Activated T-cell treated with anti-CD3 and anti-CD28 coated beads, Interleukin-2, amount 50 U/mL, for 4 hours (primary cell): ENCODE measurements at regions not wholly inside any gene's neighbourhood (a gene's known extent, or its start where the extent isn't known, plus 50 kb on each side); places are given as distances from the start of the nearest gene placed in this dataset.
A peak's percentile ranks its signal among the peaks of the same experiment; 100 is the strongest.

Source experiments
- ATAC-seq, 2 donors: fragments of 200-7000 bp; cut with Tn5 transposase; one replicate each; pipeline ENCODE4 v1.10.0; 2021
- DNase-seq: peaks from one replicate; pipeline ENCODE4 v3.0.0-alpha.2; 2020
- H3K27me3 Mint-ChIP-seq: one replicate; pipeline ENCODE4 v1.8.0; 2021; ENCODE audit warnings: low read depth, mixed read lengths
- H3K36me3 Mint-ChIP-seq: one replicate; pipeline ENCODE4 v1.8.0; 2022; ENCODE audit warnings: mixed read lengths; ENCODE audit not compliant: insufficient read depth
- H3K4me1 Mint-ChIP-seq: one replicate; pipeline ENCODE4 v1.8.0; 2021; ENCODE audit warnings: low read depth, mixed read lengths
- H3K4me3 Mint-ChIP-seq: one replicate; pipeline ENCODE4 v1.8.0; 2021; ENCODE audit warnings: mild to moderate bottlenecking, moderate library complexity, mixed read lengths
- H3K9me3 Mint-ChIP-seq: one replicate; pipeline ENCODE4 v1.8.0; 2021; ENCODE audit warnings: mixed read lengths

DNA sequence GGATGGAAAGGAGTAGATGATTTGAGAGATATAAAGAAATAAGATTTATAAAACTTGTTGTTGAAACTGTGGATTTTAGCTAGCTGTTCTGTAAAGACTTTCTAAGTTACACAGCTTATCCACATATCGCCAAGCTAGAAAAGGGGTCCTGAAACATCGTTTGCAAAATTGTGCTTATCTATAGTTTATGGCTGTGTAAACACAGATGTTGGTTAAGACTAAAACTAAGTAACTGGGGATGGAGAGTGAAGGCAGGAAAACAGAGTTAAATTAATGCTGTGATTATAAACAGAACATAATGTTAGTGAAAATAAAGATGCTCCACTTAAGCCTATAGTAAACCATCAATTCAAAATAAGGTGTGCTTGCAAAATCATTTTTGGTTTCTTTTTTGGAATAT lies 311.3 kb upstream of the DDHD1 start:
- Mint-ChIP-seq H3K4me3 (no peak overlapping the region), H3K9me3 (peaks cover 4% of the 10 kb centered on the region), H3K36me3 (no peaks in the 10 kb centered on the region), H3K4me1 (no peaks in the 10 kb centered on the region), H3K27me3 (no peaks in the 10 kb centered on the region)
- DNase-seq = no peak
- no peak for ATAC-seq

DNA sequence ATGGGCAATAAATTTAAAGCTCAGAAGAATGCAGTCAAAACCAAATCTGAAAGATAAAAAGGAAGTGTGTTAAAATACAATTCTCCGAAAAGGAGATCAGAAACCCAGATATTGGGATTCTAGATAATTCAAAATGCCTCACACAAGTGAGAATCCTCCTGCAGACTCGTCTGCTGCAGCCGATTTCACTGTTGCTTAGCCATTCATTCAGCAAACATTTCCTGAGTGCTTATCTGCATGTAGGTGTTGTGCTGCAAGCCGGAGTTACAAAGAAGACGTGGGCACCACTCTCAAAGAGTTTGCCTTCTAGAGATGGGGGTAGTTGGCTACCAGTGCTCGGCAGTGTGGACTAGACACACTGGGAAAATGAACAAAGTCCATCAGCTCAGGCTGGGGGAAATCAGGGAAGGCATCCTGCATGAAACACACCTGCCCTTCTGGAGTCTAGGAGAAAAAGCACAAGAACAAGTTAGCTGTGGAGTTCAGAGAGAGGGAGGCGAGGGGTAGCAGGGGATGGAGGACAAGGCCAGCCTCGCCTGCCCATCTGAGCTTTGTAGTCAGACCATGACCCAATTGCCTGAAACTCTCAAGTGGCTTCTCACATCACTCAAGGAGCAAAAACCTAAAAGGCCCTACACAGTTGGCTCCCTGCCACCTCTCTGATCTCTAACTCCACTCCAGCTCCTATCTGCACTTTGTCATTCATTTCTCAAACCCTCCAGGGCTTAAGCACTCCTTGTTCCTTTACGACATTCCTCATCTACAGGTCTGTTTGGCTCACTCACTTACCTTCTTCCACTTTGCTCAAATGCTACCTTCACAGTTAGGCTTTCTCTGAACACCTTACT lies 310.0 kb upstream of the DDHD1 start:
- DNase-seq = no peak
- H3K36me3 Mint-ChIP-seq = no peaks in the 10 kb centered on the region
- no peak overlapping the region for H3K4me3 Mint-ChIP-seq
- H3K9me3 Mint-ChIP-seq = peaks cover 4% of the 10 kb centered on the region
- no peaks in the 10 kb centered on the region for H3K4me1 Mint-ChIP-seq
- ATAC-seq = no peak
- no peaks in the 10 kb centered on the region for H3K27me3 Mint-ChIP-seq

DNA sequence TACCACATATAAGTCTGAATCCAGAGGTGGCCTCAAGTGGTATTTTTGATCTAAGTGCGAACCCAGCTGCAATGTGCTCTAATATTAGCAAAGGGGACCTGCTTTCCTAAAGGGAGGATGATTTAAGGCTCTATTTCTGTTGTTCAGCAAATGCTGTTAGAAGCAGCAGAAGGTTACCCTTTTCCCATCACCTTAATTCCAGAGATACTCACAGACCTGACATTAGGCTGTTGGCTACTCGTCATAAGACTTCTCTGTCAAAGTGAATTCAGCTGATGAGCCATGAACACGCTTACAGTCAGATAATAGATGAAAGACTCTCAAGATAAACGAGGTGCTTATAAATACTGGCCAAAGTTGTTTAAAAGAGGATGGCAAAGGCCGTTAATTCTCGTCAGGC lies 308.7 kb upstream of the DDHD1 start:
- DNase-seq (no peak), ATAC-seq (no peak)
- Mint-ChIP-seq H3K27me3 (no peaks in the 10 kb centered on the region), H3K4me3 (no peak overlapping the region), H3K9me3 (peaks cover 4% of the 10 kb centered on the region), H3K4me1 (no peaks in the 10 kb centered on the region), H3K36me3 (no peaks in the 10 kb centered on the region)

- Mint-ChIP-seq H3K4me1 (no peaks in the 10 kb centered on the region), H3K4me3 (no peak overlapping the region), H3K27me3 (no peaks in the 10 kb centered on the region), H3K9me3 (peaks cover 4% of the 10 kb centered on the region), H3K36me3 (no peaks in the 10 kb centered on the region)
- ATAC-seq = no peak
- no peak for DNase-seq
These were observed 307.4 kb upstream of the DDHD1 start for GRCh38 chr14:53460544-53460943.

GRCh38 chr14:53458368-53458814 lies 305.3 kb upstream of the DDHD1 start:
- ATAC-seq (no peak), DNase-seq (no peak)
- Mint-ChIP-seq H3K4me3 (no peak overlapping the region), H3K36me3 (no peaks in the 10 kb centered on the region), H3K27me3 (no peaks in the 10 kb centered on the region), H3K4me1 (no peaks in the 10 kb centered on the region), H3K9me3 (no peaks in the 10 kb centered on the region)

- H3K27me3 Mint-ChIP-seq = no peaks in the 10 kb centered on the region
- ATAC-seq = no peak
These were observed 303.8 kb upstream of the DDHD1 start for GRCh38 chr14:53456931-53457330.

GRCh38 chr14:53452005-53452673 lies 299.0 kb upstream of the DDHD1 start:
- H3K36me3 Mint-ChIP-seq = no peaks in the 10 kb centered on the region
- peaks cover 4% of the 10 kb centered on the region for H3K27me3 Mint-ChIP-seq
- ATAC-seq (no peak), DNase-seq (no peak)
- H3K9me3 Mint-ChIP-seq = no peaks in the 10 kb centered on the region
- no peak overlapping the region for H3K4me3 Mint-ChIP-seq
- no peaks in the 10 kb centered on the region for H3K4me1 Mint-ChIP-seq

More at GRCh38 chr14:53456931-53457330, 303.8 kb upstream of the DDHD1 start:
- DNase-seq = no peak
- Mint-ChIP-seq H3K4me3 (no peak overlapping the region), H3K36me3 (no peaks in the 10 kb centered on the region), H3K4me1 (no peaks in the 10 kb centered on the region), H3K9me3 (no peaks in the 10 kb centered on the region)

DNA sequence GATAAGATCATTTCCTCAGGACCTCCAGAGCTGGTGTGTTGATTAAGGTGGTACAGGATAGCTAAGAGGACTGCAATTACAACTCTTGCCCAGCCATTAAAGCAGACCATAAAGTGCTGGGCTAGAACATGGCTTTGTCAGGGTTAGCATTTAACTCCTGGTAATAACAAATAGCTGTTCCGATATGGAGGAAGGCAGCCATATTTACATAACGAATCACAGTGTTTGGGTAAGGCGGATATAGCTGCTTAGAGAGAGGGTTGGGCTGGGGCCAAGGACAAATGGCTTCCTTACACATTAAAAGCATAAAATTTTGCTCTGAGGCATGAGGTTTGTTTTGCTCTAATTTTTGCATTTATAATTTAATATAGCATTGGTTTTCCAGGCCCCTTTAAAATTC lies 297.7 kb upstream of the DDHD1 start:
- no peaks in the 10 kb centered on the region for H3K4me1 Mint-ChIP-seq
- H3K9me3 Mint-ChIP-seq = no peaks in the 10 kb centered on the region
- peaks cover 4% of the 10 kb centered on the region for H3K27me3 Mint-ChIP-seq
- H3K36me3 Mint-ChIP-seq = no peaks in the 10 kb centered on the region
- ATAC-seq (no peak), DNase-seq (no peak)
- no peak overlapping the region for H3K4me3 Mint-ChIP-seq

GRCh38 chr14:53448682-53449081 lies 295.6 kb upstream of the DDHD1 start:
- H3K4me1 Mint-ChIP-seq = no peaks in the 10 kb centered on the region
- no peaks in the 10 kb centered on the region for H3K9me3 Mint-ChIP-seq
- H3K27me3 Mint-ChIP-seq = peaks cover 4% of the 10 kb centered on the region
- DNase-seq (no peak), ATAC-seq (no peak)
- no peak overlapping the region for H3K4me3 Mint-ChIP-seq
- H3K36me3 Mint-ChIP-seq = no peaks in the 10 kb centered on the region

DNA sequence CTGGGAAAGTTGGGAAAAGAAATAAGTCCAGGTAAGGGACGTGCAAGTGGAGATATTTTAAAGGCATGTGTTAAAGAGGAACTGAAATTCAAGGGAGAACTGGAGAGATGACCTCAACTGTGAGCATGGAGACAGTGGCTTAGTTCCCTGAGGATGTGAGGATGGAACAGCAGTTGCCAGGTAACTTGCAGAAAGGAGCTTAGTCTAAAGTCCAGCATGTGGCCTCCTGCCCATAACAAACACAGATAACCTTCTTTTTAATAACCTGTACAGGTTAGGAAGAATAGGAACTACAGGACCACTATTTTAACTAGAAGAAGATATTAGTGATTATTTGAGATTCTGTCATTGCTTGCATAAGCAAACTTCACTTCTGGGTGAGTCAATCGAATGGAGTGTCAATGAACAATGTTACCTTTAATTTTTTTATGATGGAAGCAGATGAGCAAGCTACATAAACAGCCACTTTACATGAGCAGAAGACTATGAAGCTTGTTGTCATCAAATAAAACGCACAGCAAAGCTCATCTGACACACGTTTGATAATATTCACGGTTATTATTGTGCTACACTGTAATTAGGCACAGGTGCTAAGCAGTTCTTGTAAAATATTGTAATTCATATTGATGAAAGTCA lies 291.7 kb upstream of the DDHD1 start:
- H3K27me3 Mint-ChIP-seq = peaks cover 4% of the 10 kb centered on the region
- no peaks in the 10 kb centered on the region for H3K4me1 Mint-ChIP-seq
- no peaks in the 10 kb centered on the region for H3K36me3 Mint-ChIP-seq
- no peak for ATAC-seq
- no peak overlapping the region for H3K4me3 Mint-ChIP-seq
- no peak for DNase-seq
- no peaks in the 10 kb centered on the region for H3K9me3 Mint-ChIP-seq

DNA sequence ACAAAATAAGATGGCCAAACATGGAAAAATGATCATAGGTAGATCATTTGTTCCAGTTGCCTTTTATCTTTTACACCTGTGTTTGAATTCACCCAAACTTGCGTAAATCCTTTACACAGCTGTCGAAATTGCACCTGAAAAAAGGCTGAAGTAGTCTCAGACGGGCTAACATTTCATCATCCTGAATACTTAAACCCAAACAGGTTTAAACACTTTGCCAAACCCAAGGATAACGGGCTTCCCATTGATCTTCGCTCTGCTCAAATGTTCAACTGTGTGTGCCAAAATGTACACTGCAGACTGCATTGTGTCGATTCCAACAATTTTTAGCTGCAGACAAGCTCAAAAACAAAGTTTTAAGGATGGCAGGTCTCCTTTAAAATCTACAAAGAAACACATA lies 288.7 kb upstream of the DDHD1 start:
- ATAC-seq = no peak
- Mint-ChIP-seq H3K36me3 (no peaks in the 10 kb centered on the region), H3K4me1 (no peaks in the 10 kb centered on the region), H3K4me3 (no peak overlapping the region), H3K27me3 (no peaks in the 10 kb centered on the region), H3K9me3 (peaks cover 6% of the 10 kb centered on the region)
- DNase-seq = no peak

- DNase-seq (no peak), ATAC-seq (no peak)
- Mint-ChIP-seq H3K36me3 (no peaks in the 10 kb centered on the region), H3K27me3 (no peaks in the 10 kb centered on the region), H3K9me3 (peaks cover 6% of the 10 kb centered on the region), H3K4me3 (no peak overlapping the region), H3K4me1 (no peaks in the 10 kb centered on the region)
These were observed 284.7 kb upstream of the DDHD1 start for GRCh38 chr14:53437858-53438257.

GRCh38 chr14:53432378-53432802 lies 279.3 kb upstream of the DDHD1 start:
- no peak overlapping the region for H3K4me3 Mint-ChIP-seq
- H3K9me3 Mint-ChIP-seq = no peaks in the 10 kb centered on the region
- no peaks in the 10 kb centered on the region for H3K4me1 Mint-ChIP-seq
- ATAC-seq (peak in 1 of 2 donors; percentile 62), DNase-seq (no peak)
- peaks cover 2% of the 10 kb centered on the region for H3K27me3 Mint-ChIP-seq
- no peaks in the 10 kb centered on the region for H3K36me3 Mint-ChIP-seq

- H3K9me3 Mint-ChIP-seq = peaks cover 11% of the 10 kb centered on the region
- DNase-seq = no peak
- no peak overlapping the region for H3K4me3 Mint-ChIP-seq
- no peaks in the 10 kb centered on the region for H3K4me1 Mint-ChIP-seq
- no peak for ATAC-seq
- H3K27me3 Mint-ChIP-seq = peaks cover 2% of the 10 kb centered on the region
- no peaks in the 10 kb centered on the region for H3K36me3 Mint-ChIP-seq
These were observed 277.7 kb upstream of the DDHD1 start for GRCh38 chr14:53430870-53431269.
